ENCODE measurements at regions not wholly inside any gene's neighbourhood (a gene's known extent, or its start where the extent isn't known, plus 50 kb on each side); places are given as distances from the start of the nearest gene placed in this dataset.

- TF ChIP-seq EP300 (IDR thresholded peaks at IDR 0.05) = no peak
- TF ChIP-seq POLR2A (IDR thresholded peaks at IDR 0.05; ENCODE audit: low read depth) = no peak
- TF ChIP-seq CTCF (IDR thresholded peaks at IDR 0.05) = no peak
These were observed 195.4 kb upstream of the GHITM start for GRCh38 chr10:83943920-83944319.
